NB4 (cell line): ENCODE measurements at regions not wholly inside any gene's neighbourhood (a gene's known extent, or its start where the extent isn't known, plus 50 kb on each side); places are given as distances from the start of the nearest gene placed in this dataset.

Source experiments
- DNase-seq: peaks from one replicate; pipeline ENCODE4 v3.0.0; 2010; ENCODE audit warnings: low read depth
- H3K4me3 ChIP-seq: one replicate; pipeline ENCODE4 v1.5.1; 2011; ENCODE audit warnings: mild to moderate bottlenecking, low read depth, low read length, moderate library complexity
- CTCF ChIP-seq: IDR thresholded peaks from one replicate; pipeline ENCODE4 v1.5.1; 2012; ENCODE audit warnings: low read depth, low read length
- MAX ChIP-seq: IDR thresholded peaks from 2 replicates; pipeline ENCODE4 v1.6.1; 2011; ENCODE audit warnings: low read depth, low read length
- MYC ChIP-seq: IDR thresholded peaks from 2 replicates; pipeline ENCODE4 v1.6.1; 2011; ENCODE audit warnings: low read depth, low read length
- POLR2A ChIP-seq: IDR thresholded peaks from 2 replicates; pipeline ENCODE4 v1.6.1; 2011; ENCODE audit warnings: mild to moderate bottlenecking; ENCODE audit not compliant: insufficient read length; ENCODE audit errors: extremely low read depth

GRCh38 chr10:69721690-69722310 is 79.9 kb upstream of the COL13A1 start:
- no peak overlapping the region for H3K4me3 ChIP-seq
- TF ChIP-seq MAX (no peak), MYC (no peak), CTCF (no peak), POLR2A (no peak)
- DNase-seq = no peak

- TF ChIP-seq MAX = no peak
- no peak for TF ChIP-seq POLR2A
- TF ChIP-seq CTCF = no peak
- TF ChIP-seq MYC = no peak
- H3K4me3 ChIP-seq = no peak overlapping the region
- no peak for DNase-seq
These were observed 78.1 kb upstream of the COL13A1 start for GRCh38 chr10:69723653-69724052.

GRCh38 chr10:69726850-69727249 is 74.9 kb upstream of the COL13A1 start:
- DNase-seq = no peak
- TF ChIP-seq MAX = no peak
- TF ChIP-seq CTCF = no peak
- no peak for TF ChIP-seq POLR2A
- no peak for TF ChIP-seq MYC
- no peak overlapping the region for H3K4me3 ChIP-seq

GRCh38 chr10:69728335-69728870 is 73.3 kb upstream of the COL13A1 start:
- no peak for DNase-seq

GRCh38 chr10:69729326-69730048 is 72.2 kb upstream of the COL13A1 start:
- H3K4me3 ChIP-seq = no peak overlapping the region
- no peak for DNase-seq
- TF ChIP-seq POLR2A (no peak), MAX (no peak), CTCF (no peak), MYC (no peak)

More at GRCh38 chr10:69728335-69728870, 73.3 kb upstream of the COL13A1 start:
- TF ChIP-seq MYC = no peak
- no peak for TF ChIP-seq CTCF
- H3K4me3 ChIP-seq = no peak overlapping the region
